Eye (tissue), 1 donor: ENCODE measurements at regions not wholly inside any gene's neighbourhood (a gene's known extent, or its start where the extent isn't known, plus 50 kb on each side); places are given as distances from the start of the nearest gene placed in this dataset.

Source experiments
- DNase-seq: peaks from one replicate; pipeline ENCODE4 v3.0.0-alpha.2; 2015

GRCh38 chr7:10192074-10192473 lies 781.6 kb upstream of the PHF14 start:
- DNase-seq = peak; percentile 53

GRCh38 chr7:10205696-10206095 lies 768.0 kb upstream of the PHF14 start:
- DNase-seq = no peak

GRCh38 chr7:10210000-10210399 lies 763.7 kb upstream of the PHF14 start:
- no peak for DNase-seq

GRCh38 chr7:10211016-10211415 lies 762.7 kb upstream of the PHF14 start:
- DNase-seq = no peak

- DNase-seq = no peak
These were observed 761.8 kb upstream of the PHF14 start for GRCh38 chr7:10211861-10212260.

GRCh38 chr7:10212649-10213048 lies 761.0 kb upstream of the PHF14 start:
- no peak for DNase-seq

GRCh38 chr7:10216462-10216861 lies 757.2 kb upstream of the PHF14 start:
- no peak for DNase-seq

- DNase-seq = no peak
These were observed 752.6 kb upstream of the PHF14 start for GRCh38 chr7:10221084-10221483.

- DNase-seq = no peak
These were observed 750.7 kb upstream of the PHF14 start for GRCh38 chr7:10222976-10223375.

GRCh38 chr7:10225275-10225674 lies 748.4 kb upstream of the PHF14 start:
- peak; percentile 62 for DNase-seq

- peak; percentile 33 for DNase-seq
These were observed 736.4 kb upstream of the PHF14 start for GRCh38 chr7:10237306-10237705.

GRCh38 chr7:10238641-10239040 lies 735.0 kb upstream of the PHF14 start:
- no peak for DNase-seq

- no peak for DNase-seq
These were observed 733.9 kb upstream of the PHF14 start for GRCh38 chr7:10239695-10240345.

- peak; percentile 54 for DNase-seq
These were observed 728.3 kb upstream of the PHF14 start for GRCh38 chr7:10245406-10245805.

- no peak for DNase-seq
These were observed 716.2 kb upstream of the PHF14 start for GRCh38 chr7:10257438-10257837.

GRCh38 chr7:10266976-10267375 lies 706.7 kb upstream of the PHF14 start:
- DNase-seq = no peak

GRCh38 chr7:10268034-10268433 lies 705.6 kb upstream of the PHF14 start:
- DNase-seq = no peak

GRCh38 chr7:10282909-10283308 lies 690.8 kb upstream of the PHF14 start:
- DNase-seq = no peak

GRCh38 chr7:10284001-10284400 lies 689.7 kb upstream of the PHF14 start:
- DNase-seq = no peak

- DNase-seq = no peak
These were observed 674.3 kb upstream of the PHF14 start for GRCh38 chr7:10299384-10299783.

- DNase-seq = peak; percentile 1
These were observed 673.1 kb upstream of the PHF14 start for GRCh38 chr7:10300577-10300976.

- no peak for DNase-seq
These were observed 665.4 kb upstream of the PHF14 start for GRCh38 chr7:10308276-10308675.

- DNase-seq = no peak
These were observed 660.7 kb upstream of the PHF14 start for GRCh38 chr7:10312942-10313341.

- DNase-seq = no peak
These were observed 657.8 kb upstream of the PHF14 start for GRCh38 chr7:10315881-10316280.

- no peak for DNase-seq
These were observed 657.2 kb upstream of the PHF14 start for GRCh38 chr7:10316488-10316887.

GRCh38 chr7:10325395-10325794 lies 648.3 kb upstream of the PHF14 start:
- no peak for DNase-seq
